Aorta (tissue), 5 donors: ENCODE measurements at regions not wholly inside any gene's neighbourhood (a gene's known extent, or its start where the extent isn't known, plus 50 kb on each side); places are given as distances from the start of the nearest gene placed in this dataset.
"Not testable (repeated sequence)": the region's sequence is repeated elsewhere in the genome, so short reads cannot be mapped to it uniquely, and the experiment has no call there.

Experiments
- ATAC-seq: fragments of 200-7000 bp; cut with Tn5 transposase; one replicate; pipeline ENCODE4 v1.9.1; 2022; ENCODE audit warnings: moderate library complexity; ENCODE audit not compliant: low FRiP score
- DNase-seq, 2 donors: peaks; one replicate each; pipeline ENCODE4 v3.0.0-alpha.2; 2020
- H3K27ac ChIP-seq, 2 donors: one replicate each; pipeline ENCODE4 v1.5.1; 2013; ENCODE audit warnings: low read length in 2 of 2, mild to moderate bottlenecking in 2 of 2, moderate library complexity in 2 of 2, control low read depth in 1 of 2, inconsistent platforms in 1 of 2, low read depth in 1 of 2
- H3K27me3 ChIP-seq, 2 donors: one replicate each; pipeline ENCODE4 v1.6.1; 2013; ENCODE audit warnings: control low read depth in 1 of 2, low read length in 1 of 2, mild to moderate bottlenecking in 1 of 2, moderate library complexity in 1 of 2; ENCODE audit not compliant: insufficient read depth in 2 of 2, control insufficient read depth in 1 of 2
- H3K36me3 ChIP-seq, 2 donors: one replicate each; pipeline ENCODE4 v1.6.1; 2013; ENCODE audit warnings: control low read depth in 1 of 2, low read length in 1 of 2, mild to moderate bottlenecking in 1 of 2; ENCODE audit not compliant: insufficient read depth in 2 of 2, control insufficient read depth in 1 of 2
- H3K4me1 ChIP-seq, 2 donors: one replicate each; pipeline ENCODE4 v1.6.1; 2013; ENCODE audit warnings: low read length in 2 of 2, control low read depth in 1 of 2, mild to moderate bottlenecking in 1 of 2, moderate library complexity in 1 of 2; ENCODE audit not compliant: insufficient read depth in 2 of 2, control insufficient read depth in 1 of 2
- H3K4me3 ChIP-seq, 2 donors: one replicate each; pipeline ENCODE4 v1.5.1; 2013; ENCODE audit warnings: low read length in 2 of 2, control low read depth in 1 of 2, mild to moderate bottlenecking in 1 of 2
- H3K9me3 ChIP-seq: one replicate; pipeline ENCODE4 v1.6.1; 2013; ENCODE audit warnings: mild to moderate bottlenecking, low read length; ENCODE audit not compliant: control insufficient read depth
- WGBS, 2 donors: extraction: QIAGEN DNeasy Blood & Tissue Kit; methylation state at CpG; one replicate each; pipeline ENCODE4 v1.1.7; 2013; 5-methylcytosine and 5-hydroxymethylcytosine counted together
- intact Hi-C, 2 donors: fragments of 100-400 bp; cut with DNase I; formaldehyde crosslinking; loops; one replicate each; pipeline versions ENCODE4 v1.14.2 to v1.15.0; 2022
- donor health status: healthy with polysubstance abuse.
- donor health status: Bipolar disorder and iron deficiency.
- donor health status: DM: no; HTN: no; CAD: no.
- donor health status: DM: no; HTN: no; CAD: no.
- donor health status: DM: yes; HTN: yes; CAD: no.

DNA sequence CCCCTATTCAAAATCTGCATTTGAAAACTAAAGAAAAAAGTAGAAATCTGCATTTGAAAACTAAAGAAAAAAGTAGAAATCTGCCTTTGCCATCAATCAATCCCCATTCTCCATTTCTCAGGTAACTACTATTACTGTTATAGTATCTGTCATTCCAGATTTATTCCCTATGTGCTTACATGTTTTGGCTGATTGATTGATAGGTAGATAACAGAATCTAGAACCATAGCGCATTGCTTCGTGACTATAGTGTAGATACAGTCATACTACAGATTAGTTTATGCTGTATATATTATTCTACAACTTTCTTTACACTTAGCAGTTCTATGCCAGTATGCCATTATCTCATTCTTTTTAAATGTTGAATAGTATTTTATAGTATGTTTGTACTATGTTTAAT is 163.0 kb downstream of the SIM1 start:
- intact Hi-C loops = loop anchor here in 1 of 2 donors (5.0 kb wide), 1 partner anchor 46 kb away; no protein-coding TSS in a partner anchor
- H3K4me1 ChIP-seq = no peaks in the 10 kb centered on the region
- no peak overlapping the region for H3K4me3 ChIP-seq
- H3K36me3 ChIP-seq = no peaks in the 10 kb centered on the region
- peaks cover 0 to 1% of the 10 kb centered on the region in 2 donors for H3K27me3 ChIP-seq
- 70 to 92% methylated on average over 2 of the region's 2 CpGs for WGBS, 2 donors
- DNase-seq = no peak
- no peaks in the 10 kb centered on the region for H3K9me3 ChIP-seq
- no peak overlapping the region for H3K27ac ChIP-seq
- ATAC-seq = no peak

DNA sequence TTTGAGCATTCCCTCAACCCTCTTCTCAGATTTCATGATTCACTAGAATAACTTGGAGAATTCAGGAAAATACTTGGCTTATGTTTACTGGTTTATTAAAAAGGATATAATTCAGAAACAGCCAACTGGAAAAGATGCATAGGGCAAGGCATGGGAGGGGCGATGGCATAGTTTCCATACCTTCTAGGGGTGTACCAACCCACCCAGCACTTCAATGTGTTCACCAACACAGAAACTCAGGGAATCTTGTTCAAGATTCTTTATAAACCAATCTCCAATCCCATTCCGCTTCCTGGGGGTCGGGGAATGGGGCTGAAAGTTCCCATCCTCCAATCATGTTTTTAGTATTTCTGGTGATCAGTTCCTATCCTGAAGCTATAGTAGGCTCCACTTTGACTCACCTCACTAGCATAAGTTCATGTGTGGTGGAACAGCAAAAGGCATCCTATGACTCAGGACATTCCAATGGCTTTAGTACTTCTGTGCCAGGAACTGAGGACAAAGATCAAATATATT is 164.4 kb downstream of the SIM1 start:
- ATAC-seq = no peak
- Histone ChIP-seq H3K4me3 (no peak overlapping the region), H3K27ac (no peak overlapping the region), H3K9me3 (no peaks in the 10 kb centered on the region), H3K27me3 (no peaks in the 10 kb centered on the region), H3K36me3 (no peaks in the 10 kb centered on the region), H3K4me1 (no peaks in the 10 kb centered on the region)
- DNase-seq = no peak
- WGBS, 2 donors = 70 to 97% methylated on average over 3 of the region's 3 CpGs
- intact Hi-C loops = loop anchor here in 1 of 2 donors (5.0 kb wide), 1 partner anchor 47 kb away; no protein-coding TSS in a partner anchor

- Histone ChIP-seq H3K27ac (no peak overlapping the region), H3K9me3 (no peaks in the 10 kb centered on the region), H3K4me1 (no peaks in the 10 kb centered on the region), H3K36me3 (no peaks in the 10 kb centered on the region), H3K27me3 (no peaks in the 10 kb centered on the region), H3K4me3 (no peak overlapping the region)
- intact Hi-C loops = no loop called here
- ATAC-seq (no peak), DNase-seq (no peak)
- WGBS, 2 donors = 70 to 75% methylated on average over 3 of the region's 3 CpGs
These were observed 167.7 kb downstream of the SIM1 start for GRCh38 chr6:100296810-100297544.

GRCh38 chr6:100295172-100295571 is 169.5 kb downstream of the SIM1 start:
- H3K9me3 ChIP-seq, ATAC-seq: not testable (repeated sequence)
- 90 to 95% methylated on average over 4 of the region's 4 CpGs for WGBS, 2 donors

GRCh38 chr6:100289285-100289684 is 175.4 kb downstream of the SIM1 start:
- Histone ChIP-seq H3K9me3 (no peaks in the 10 kb centered on the region), H3K4me1 (no peaks in the 10 kb centered on the region), H3K36me3 (no peaks in the 10 kb centered on the region), H3K27me3 (no peaks in the 10 kb centered on the region), H3K27ac (no peak overlapping the region), H3K4me3 (no peak overlapping the region)
- DNase-seq = no peak
- no peak for ATAC-seq
- intact Hi-C loops = no loop called here
- WGBS, 2 donors = 91 to 97% methylated on average over 2 of the region's 2 CpGs

More at GRCh38 chr6:100295172-100295571, 169.5 kb downstream of the SIM1 start:
- H3K4me3 ChIP-seq, DNase-seq, H3K36me3 ChIP-seq, intact Hi-C loops, H3K27ac ChIP-seq, H3K27me3 ChIP-seq, H3K4me1 ChIP-seq: not testable (repeated sequence)

DNA sequence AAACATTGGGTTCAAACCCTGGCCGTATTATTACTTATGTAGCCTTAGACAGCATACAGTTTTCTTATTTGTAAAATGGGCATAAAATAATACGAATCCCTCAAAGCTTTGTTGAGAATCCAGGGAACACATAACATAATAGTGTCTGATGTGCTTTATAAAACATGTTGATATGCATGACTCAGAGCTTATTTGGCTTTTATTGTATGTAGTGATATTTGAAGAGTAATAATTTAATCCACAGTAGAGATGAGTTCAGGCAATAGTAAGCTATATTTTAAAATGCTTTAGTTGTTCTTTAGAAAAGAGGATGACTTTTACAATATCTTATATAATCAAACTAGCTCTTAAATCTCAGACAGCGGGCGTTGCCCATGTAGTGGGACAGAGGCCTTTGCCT is 176.4 kb downstream of the SIM1 start:
- Histone ChIP-seq H3K27ac (no peak overlapping the region), H3K36me3 (no peaks in the 10 kb centered on the region), H3K27me3 (no peaks in the 10 kb centered on the region), H3K9me3 (no peaks in the 10 kb centered on the region), H3K4me3 (no peak overlapping the region), H3K4me1 (no peaks in the 10 kb centered on the region)
- intact Hi-C loops = no loop called here
- ATAC-seq (no peak), DNase-seq (no peak)
- 94% methylated on average over 4 of the region's 4 CpGs for WGBS, 2 donors

DNA sequence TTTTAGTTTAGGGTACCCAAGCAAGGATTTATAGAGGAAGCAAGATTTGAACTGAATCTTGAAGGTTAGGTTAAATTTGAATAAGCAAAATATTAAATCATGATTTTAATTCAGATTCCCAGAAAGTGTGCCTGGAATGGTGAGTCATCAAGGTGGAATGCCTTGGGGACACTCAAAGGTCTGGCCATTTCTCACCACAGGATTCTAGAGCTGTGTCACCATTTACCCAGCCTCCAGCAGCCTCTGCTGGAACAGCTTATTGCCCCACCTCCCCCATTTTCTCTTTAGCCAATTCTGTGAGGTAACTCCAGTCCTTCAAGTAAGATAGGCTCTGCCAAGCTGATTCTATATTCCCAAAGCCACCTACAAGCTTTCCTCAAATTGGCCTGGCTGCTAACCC is 181.4 kb downstream of the SIM1 start:
- Histone ChIP-seq H3K36me3 (no peaks in the 10 kb centered on the region), H3K4me3 (no peak overlapping the region), H3K9me3 (no peaks in the 10 kb centered on the region), H3K4me1 (no peaks in the 10 kb centered on the region), H3K27me3 (no peaks in the 10 kb centered on the region), H3K27ac (no peak overlapping the region)
- ATAC-seq (no peak), DNase-seq (no peak)
- intact Hi-C loops = no loop called here

DNA sequence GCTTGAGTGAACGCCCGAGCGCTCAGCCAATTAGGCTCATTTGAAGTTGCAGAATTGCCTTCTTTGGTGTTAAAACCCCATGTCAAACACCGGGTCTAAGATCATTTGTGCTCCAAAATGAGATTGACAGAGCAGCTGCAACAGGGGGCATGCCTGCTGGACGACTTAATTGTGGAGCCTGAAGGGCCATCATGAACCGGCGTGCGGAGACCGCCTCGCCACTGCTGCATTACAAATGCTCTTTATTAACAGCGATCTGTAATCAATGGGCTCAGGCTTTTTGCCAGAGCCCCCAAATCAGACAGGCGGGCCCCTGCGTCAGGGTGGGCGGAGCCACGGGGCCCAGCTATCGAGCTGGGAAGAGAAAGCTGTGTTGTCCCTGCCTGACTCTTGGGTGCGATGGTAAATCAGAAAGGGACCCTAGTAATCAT is 183.2 kb downstream of the SIM1 start:
- intact Hi-C loops = no loop called here
- H3K9me3 ChIP-seq = no peaks in the 10 kb centered on the region
- no peak overlapping the region for H3K4me3 ChIP-seq
- no peak for DNase-seq
- no peaks in the 10 kb centered on the region for H3K36me3 ChIP-seq
- ATAC-seq = peak; percentile 33
- no peak overlapping the region for H3K27ac ChIP-seq
- no peaks in the 10 kb centered on the region for H3K4me1 ChIP-seq
- H3K27me3 ChIP-seq = no peaks in the 10 kb centered on the region
- WGBS, 2 donors = 16% methylated on average over 17 of the region's 17 CpGs
